Suppressor macrophage treated with lipopolysaccharide for 4 hours (primary cell): ENCODE measurements at regions not wholly inside any gene's neighbourhood (a gene's known extent, or its start where the extent isn't known, plus 50 kb on each side); places are given as distances from the start of the nearest gene placed in this dataset.

Source experiments
- DNase-seq: peaks from one replicate; pipeline ENCODE4 v3.0.0-alpha.2; 2020

GRCh38 chr1:13926556-13926955, 226.6 kb downstream of the PRDM2 start:
- DNase-seq = no peak

- DNase-seq = no peak
These were observed 227.7 kb downstream of the PRDM2 start for GRCh38 chr1:13927736-13928135.

- no peak for DNase-seq
These were observed 229.3 kb downstream of the PRDM2 start for GRCh38 chr1:13929313-13929712.

- no peak for DNase-seq
These were observed 230.2 kb downstream of the PRDM2 start for GRCh38 chr1:13930151-13930550.

GRCh38 chr1:13931226-13931625, 231.2 kb downstream of the PRDM2 start:
- no peak for DNase-seq

- no peak for DNase-seq
These were observed 235.3 kb downstream of the PRDM2 start for GRCh38 chr1:13935336-13935735.

GRCh38 chr1:13941315-13941714, 241.3 kb downstream of the PRDM2 start:
- DNase-seq = no peak

- DNase-seq = no peak
These were observed 243.1 kb downstream of the PRDM2 start for GRCh38 chr1:13943055-13943454.

GRCh38 chr1:13945856-13946255, 245.9 kb downstream of the PRDM2 start:
- DNase-seq = no peak

GRCh38 chr1:13947658-13948057, 247.7 kb downstream of the PRDM2 start:
- no peak for DNase-seq

GRCh38 chr1:13948396-13948795, 248.4 kb downstream of the PRDM2 start:
- DNase-seq = no peak

GRCh38 chr1:13948888-13949391, 249.0 kb downstream of the PRDM2 start:
- DNase-seq = no peak

GRCh38 chr1:13949546-13949945, 249.6 kb downstream of the PRDM2 start:
- no peak for DNase-seq

- DNase-seq = peak; percentile 6
These were observed 250.6 kb downstream of the PRDM2 start for GRCh38 chr1:13950637-13951036.

- DNase-seq = no peak
These were observed 252.1 kb downstream of the PRDM2 start for GRCh38 chr1:13951793-13952751.

- DNase-seq = no peak
These were observed 253.0 kb downstream of the PRDM2 start for GRCh38 chr1:13952985-13953384.

- DNase-seq = no peak
These were observed 256.4 kb downstream of the PRDM2 start for GRCh38 chr1:13956393-13956792.

GRCh38 chr1:13960375-13960987, 260.5 kb downstream of the PRDM2 start:
- peak; percentile 71 for DNase-seq

GRCh38 chr1:13964768-13965167, 264.8 kb downstream of the PRDM2 start:
- DNase-seq = no peak

- DNase-seq = no peak
These were observed 265.9 kb downstream of the PRDM2 start for GRCh38 chr1:13965770-13966398.

- no peak for DNase-seq
These were observed 267.7 kb downstream of the PRDM2 start for GRCh38 chr1:13967707-13968106.

GRCh38 chr1:13968361-13968760, 268.4 kb downstream of the PRDM2 start:
- DNase-seq = no peak

GRCh38 chr1:13970631-13971247, 270.8 kb downstream of the PRDM2 start:
- DNase-seq = no peak
